Stimulated activated CD4-positive, alpha-beta T cell treated with anti-CD3 and anti-CD28 coated beads, Interleukin-2, amount 100 ng/mL, for 48 hours (primary cell): ENCODE measurements at regions not wholly inside any gene's neighbourhood (a gene's known extent, or its start where the extent isn't known, plus 50 kb on each side); places are given as distances from the start of the nearest gene placed in this dataset.

Experiments
- DNase-seq, 2 donors: peaks; one replicate each; pipeline ENCODE4 v3.0.0-alpha.2; 2020

DNA sequence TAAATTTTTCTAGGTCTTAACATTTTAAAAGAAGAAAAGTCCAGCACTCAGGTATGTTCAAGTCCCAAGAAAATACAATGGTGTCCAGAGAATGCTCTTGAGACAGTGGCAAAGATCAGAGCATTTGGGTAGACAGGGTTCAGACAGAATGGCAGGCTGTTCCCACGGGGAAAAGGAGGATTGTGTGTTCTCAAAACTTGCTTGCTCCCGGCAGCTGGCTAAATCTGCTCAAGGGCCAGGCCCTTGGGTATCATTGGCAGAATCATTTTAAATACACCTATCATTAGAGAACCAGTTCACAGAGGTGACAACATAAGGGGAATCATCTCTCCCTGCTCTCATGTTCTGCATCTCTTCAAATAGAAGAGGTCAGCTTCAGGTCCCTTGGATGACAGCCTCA, 456.3 kb downstream of the DTHD1 start:
- no peak for DNase-seq

DNA sequence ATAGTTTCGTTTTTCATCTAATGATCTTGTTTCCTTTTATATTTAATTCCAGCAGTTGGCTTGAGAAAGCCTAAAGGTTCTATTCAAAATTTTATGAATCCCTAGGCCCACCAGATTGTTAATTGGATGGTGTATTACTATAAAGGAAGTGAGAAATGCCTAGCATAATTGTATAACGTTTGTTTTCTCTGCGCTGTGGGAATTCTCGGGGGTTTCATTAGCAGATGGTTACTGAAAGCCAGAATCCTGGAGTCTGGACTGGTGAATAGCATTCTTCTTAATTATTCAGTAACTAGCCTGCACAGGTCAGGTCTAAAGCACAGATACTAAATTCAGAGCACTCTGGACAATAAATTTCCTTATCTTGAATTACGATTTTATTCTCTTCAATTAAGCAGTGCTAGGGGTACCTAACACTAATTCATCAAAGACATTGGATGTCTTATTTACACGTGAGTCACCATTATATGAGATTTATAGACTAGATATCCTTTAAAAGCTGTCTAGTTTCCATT, 459.4 kb downstream of the DTHD1 start:
- no peak for DNase-seq

DNA sequence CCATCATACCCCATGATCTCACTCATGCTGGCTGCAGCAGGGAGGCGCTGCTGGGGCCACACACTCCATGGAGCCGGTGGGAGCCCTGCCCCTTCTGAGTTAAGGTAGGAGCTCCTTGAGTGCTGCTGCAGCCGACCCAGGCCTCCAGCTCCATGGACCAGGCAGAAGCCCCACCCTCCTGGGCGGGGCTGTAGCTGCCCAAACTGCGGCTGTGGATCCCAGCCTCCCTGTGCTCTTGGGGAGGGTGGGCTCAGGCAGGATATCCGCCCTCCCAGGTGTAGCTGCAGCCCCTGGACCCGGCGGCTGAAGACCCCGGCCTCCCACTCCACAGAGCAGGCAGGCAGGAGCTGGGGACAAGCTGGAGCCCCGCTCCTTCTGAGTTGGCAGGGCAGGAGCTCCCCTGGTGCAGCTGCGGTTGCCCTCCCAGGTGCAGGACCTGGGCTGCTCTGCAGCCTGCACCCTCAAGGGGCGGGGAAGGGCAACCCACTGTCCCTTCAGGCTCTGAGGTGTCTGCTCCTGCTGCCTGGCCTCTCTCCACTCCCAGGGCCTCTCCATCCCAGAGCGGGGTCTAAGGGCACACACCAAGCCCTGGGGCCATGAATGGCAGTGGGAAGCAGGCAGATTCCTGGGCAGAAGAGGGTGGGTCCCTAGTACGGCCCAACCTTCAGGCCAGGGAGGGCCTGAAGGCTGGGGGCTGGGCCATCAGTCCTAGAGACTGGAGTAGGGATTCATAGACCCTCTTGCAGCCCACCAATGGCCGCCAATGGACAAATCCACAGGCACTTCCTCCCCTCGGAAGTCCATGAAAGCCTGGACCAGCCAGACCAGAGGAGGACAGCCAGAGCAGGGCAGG, 466.1 kb downstream of the DTHD1 start:
- DNase-seq = no peak

DNA sequence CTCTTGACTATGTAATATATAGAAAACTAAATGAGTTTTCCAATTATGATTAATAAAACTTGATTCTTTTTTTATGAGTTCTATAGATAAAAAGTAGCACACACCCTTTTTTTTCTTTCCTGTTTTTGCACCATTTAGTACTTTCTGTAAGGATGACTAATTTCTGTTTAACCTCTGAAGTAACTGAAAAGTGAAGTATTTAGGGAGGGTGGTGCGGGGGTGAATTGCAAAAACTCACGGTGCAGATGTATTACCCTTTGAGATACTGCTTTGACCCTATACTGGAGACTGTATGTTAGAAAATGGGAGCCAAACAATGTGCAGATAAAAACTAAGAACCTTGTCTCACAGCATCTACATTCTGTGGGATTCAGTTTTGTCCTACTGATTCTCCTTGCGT, 471.6 kb downstream of the DTHD1 start:
- no peak for DNase-seq

DNA sequence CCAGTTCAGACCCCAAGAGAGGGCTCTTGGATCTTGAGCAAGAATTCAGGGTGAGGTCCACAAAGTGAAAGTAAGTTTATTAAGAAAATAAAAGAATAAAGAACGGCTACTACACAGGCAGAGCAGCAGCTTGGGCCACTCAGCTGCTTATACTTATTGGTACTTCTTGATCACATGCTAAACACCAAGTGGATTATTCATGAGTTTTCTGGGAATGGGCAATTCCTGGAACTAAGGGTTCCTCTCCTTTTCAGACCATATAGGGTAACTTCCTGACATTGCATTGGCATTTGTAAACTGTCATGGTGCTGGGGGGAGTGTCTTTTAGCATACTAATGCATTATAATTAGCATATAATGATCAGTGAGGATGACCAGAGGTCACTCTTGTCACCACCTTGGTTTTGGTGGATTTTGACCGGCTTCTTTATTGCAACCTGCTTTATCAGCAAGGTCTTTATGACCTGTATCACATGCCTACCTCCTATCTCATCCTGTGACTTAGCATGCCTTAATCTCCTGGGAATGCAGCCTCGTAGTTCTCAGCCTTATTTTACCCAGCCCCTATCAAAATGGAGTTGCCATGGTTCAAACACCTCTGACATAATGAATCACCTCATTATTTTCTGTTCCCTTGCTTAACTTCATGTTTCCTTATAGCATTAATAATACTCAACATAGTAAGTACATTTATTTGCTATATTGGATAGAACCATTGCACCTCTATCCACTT, 476.3 kb downstream of the DTHD1 start:
- DNase-seq = no peak

DNA sequence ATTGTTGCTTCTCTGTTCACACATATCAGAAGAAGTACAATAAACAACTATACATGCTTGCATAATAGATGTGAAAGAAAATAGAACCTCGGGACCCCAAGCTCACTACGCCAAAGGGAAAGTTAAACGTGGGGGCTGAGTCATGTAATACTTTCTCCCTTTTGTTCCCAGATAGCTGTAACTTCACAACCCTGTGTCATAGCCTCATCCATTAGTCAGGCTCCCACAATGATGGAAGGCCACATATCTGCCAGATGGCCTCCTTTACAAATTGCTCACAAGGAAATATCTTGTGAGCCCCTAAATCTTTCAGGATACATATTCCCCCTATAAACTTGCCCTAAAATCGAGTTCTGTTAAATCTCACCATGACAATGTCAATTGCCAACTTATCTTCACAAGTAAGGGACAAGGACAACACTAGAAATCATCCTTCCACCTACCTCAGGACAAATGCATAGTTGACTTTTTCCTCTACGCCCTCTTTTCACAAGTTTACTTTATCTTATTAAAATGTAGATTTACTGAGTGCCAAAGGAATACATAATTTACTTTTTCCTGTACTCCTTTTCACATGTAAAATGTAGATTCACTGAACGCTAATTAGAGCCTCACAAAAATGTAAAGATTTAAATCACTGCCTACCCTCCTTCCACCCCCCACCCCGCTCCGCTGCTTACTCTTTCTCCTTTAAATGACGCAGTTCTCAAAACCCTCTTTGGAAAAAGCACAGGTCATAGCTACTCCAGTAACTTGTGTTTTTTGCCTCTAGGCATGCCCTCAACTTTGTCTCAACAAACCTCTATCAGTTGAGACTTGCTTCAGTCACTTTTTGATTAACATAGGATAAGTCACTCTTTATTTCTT, 477.1 kb downstream of the DTHD1 start:
- no peak for DNase-seq

DNA sequence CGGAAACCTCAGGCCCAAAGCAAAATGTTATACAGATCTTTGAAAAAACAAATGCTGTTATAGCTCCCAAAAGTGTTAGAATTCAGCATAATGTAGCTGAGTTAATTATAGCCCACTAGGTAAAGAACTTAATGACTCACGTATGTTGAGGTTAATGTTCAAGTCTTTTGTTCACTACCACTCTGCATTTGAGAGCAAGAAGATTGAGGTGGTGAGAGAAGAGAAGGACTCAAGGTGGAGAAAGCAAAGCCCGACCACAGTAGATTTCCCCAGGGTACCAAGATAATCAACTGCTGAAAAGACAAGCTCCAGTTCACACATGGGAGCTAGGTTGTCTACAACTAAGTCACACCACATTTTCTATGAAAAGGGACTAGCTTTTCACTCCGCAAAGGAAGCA, 480.2 kb downstream of the DTHD1 start:
- DNase-seq = no peak

DNA sequence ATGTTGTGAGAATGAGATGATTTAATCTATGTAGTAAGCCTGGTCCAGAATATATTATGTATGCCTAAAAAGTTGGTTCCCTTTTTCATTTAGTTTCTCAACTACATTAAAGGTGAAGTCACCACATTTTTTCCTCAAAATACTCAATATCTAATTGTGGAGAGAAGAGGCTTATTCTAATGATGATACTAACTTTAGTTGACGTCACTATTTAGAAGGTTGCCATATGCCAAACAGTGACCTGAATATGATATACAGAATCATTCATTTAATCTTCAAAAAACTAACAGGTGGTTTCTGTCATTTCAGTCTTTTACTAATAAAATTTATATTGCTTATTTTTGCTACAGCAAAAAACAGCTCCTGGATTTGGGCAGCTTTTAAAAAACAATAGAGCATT, 480.7 kb upstream of the NWD2 start:
- DNase-seq = no peak

DNA sequence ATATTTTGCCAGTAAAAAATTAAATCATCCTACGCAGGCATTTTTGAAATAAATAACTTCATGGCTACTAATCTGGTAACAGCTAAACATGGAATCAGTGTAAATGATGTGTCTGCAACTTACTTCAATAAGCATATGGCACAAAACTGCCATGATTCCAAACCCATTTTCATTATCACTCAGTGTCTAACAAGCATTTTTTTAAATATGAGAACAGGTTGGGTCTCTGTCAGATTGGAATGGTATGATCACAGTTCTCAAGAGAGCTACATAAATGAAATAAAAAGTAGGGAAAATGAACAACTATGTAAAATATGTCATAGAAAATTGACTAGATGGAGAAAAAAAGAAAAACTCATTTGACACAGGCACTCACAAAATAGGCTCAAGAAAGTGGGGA, 476.9 kb upstream of the NWD2 start:
- no peak for DNase-seq

DNA sequence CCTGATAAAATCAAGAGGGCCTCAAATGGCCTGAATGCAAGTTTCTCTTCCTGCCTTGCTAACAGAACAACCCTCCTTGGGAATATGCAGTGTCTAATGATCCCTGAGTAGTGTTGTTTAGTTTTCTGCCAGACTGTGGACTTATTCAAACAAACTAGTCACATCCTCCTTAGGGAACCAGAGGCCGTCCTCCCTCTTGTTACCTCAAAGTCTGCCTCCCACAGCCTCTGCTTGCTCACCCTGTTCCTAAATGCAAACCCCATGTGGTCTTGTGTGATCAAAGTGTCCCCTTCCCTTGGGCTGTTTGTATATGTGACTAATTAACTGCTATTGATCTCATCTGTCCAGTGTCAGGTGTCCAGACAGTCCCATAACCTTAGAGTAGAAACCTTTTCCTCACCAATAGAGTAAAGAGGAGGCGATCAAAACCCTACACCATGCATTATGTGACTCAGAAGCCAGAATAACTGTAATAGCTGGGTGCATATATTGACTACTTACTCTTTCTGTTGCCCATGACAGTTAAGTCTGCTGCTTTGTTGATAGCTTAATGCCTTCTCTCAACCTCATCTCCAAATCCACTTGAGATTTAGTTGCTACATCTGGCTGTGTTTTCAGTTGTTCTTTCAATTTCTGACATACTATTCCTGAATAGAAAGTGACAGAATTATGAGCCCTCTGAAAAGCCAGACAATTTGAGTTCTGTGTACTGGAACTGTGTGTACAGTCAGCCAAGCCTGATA, 473.0 kb upstream of the NWD2 start:
- no peak for DNase-seq

DNA sequence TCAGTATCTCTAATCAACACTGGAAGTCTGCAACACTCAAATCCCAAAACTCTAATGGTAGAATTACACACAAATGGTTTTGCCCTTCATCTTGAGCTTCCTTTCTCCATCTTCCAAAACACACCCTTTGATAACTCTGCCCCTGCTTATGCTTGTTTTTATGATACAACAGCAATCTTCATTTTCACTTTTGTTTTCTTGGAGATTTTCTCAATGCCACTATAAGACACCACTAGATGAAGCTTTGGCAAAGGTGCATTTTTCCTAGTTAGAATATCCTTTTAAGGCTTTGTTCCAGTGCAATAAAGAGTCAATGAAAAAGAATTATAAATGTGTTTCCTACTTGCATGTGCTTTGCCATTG, 472.4 kb upstream of the NWD2 start:
- no peak for DNase-seq

DNA sequence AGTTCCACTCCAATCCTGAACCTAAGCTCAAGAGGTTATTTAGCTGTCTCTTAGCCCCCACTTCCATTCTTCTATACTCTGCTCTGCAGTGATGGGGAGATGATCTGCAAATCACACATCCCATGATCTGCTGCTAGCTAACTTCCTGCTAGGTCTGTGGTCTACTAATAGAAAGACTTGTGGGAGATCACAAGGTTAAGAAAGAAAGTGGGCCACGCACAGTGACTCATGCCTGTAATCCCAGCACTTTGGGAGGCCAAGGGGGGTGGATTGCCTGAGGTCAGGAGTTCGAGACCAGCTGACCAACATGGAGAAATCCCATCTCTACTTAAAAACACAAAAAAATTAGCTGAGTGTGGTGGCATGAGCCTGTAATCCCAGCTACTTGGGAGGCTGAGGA, 471.1 kb upstream of the NWD2 start:
- no peak for DNase-seq

DNA sequence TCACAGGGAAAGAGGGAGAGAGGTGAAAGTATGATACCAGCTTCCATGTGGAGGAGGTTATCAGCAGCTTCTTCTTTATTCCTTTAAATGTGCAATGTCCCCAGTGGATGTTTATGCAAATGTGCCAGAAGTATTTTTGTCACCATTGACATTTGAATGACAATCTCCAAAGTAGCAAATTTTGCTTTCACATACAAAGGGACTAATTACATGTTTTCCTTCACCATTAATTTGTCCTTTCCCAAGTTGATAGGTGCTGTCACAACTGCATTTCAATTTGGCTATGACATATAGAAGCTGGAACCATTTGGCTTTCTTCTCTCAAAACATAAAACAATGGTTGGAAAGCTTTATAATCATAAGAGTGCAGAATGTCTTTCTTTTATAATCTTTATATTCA, 469.0 kb upstream of the NWD2 start:
- DNase-seq = no peak

DNA sequence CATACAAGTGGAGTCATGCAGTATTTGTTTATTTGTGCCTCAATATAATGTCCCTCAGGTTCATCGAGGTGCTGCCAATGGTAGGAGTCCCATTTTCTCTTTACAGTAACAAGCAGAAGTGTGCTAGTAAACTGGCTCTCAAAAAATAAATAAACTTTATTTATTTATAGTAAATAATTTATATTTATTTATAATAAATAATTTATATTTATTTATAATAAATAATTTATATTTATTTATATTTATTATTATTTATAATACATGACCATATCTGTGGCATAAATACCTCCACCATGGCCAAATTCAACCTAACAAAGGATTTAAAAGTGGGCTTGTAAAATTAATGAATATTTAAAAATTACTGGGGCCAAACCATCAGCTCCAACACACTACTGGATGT, 464.9 kb upstream of the NWD2 start:
- DNase-seq = no peak

DNA sequence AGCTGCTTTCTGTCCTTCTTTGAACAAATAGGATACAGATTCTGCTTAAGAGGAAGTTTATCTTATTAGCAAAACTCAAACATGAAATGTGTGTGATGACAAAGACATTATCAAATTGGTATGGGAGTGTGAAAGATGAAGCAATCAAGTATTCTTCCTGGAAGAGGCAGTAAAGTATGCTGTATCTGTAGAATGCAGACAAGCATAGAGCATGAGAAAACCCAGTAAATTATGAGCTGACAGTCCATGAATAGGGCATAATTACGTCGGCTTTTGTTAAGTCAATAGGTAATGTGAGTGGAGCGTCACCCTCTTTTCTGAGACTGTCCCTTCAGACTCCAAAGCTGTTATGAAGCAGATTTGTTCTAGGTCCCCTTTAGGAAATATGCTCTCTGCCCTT, 458.6 kb upstream of the NWD2 start:
- DNase-seq = no peak

DNA sequence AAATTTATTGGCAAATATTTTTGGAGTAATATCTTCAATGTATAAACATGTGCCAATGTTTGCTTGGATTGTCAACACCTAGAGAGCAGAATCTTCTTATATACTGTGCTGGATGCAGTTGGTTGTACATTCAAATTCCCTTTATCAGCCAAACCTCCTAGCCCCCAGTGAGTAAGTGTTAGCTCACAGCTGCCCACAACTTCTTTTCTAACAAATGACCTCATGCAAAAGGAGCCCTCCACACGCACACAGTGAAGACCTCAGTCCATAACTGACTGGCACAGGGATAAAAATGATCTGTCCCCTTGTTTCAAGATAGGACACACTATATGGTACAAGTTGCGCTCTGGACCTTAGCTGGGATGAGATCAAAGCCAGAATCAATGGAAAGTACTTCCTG, 458.0 kb upstream of the NWD2 start:
- DNase-seq = no peak

DNA sequence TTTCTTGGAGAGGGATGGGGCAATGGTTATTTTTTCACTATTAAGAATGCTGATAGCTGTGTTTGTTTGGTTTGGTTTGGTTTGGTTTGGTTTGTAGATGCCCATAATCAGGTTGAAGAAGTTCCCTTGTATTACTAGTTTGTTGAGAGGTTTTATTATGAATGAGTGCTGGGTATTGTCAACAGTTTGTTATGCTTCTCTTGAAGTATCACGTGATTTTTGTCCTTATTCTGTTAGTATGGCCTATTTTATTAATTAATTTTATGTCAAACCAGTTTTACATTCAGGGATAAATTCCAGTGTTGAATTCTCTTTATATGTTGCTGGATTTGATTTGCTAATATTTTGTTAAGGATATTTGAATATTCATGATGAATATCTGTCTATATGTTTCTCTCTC, 449.8 kb upstream of the NWD2 start:
- DNase-seq = no peak

DNA sequence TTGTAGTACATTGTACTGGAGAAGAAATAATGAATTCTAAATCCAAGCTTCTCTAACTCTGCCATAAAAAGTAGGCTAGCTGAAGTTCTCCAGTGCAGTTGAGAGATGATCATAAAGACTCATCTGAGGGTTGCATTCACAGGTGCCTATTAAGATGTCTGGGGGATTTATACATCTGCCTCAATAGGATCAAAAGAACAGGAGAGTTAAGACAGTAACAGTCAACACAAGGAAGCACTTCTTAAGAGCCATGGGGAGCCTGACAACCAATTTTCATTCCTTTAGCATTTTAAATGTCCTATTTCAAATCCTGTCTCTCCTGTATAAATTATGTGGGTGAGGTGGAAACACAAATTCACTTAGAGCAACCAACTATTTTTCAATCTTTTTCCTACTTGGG, 432.4 kb upstream of the NWD2 start:
- no peak for DNase-seq

DNA sequence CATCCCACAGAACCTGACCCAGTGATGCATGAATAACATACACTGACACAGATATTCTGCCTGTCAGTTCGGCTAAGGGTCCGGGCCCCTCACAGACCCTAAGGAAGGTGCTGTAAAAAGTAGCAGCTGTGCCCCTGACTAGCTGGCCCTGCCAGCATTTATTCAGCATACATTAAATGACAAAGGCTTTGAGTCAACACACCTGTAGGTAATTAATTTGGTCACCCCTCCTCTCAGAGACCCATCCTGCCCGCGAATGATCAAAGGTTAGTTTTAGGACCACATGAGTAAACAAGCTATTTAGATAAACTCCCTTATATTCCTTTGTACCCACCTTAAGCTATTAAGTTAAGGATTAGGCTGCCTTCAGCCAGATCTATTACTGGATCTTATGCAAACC, 429.0 kb upstream of the NWD2 start:
- no peak for DNase-seq

DNA sequence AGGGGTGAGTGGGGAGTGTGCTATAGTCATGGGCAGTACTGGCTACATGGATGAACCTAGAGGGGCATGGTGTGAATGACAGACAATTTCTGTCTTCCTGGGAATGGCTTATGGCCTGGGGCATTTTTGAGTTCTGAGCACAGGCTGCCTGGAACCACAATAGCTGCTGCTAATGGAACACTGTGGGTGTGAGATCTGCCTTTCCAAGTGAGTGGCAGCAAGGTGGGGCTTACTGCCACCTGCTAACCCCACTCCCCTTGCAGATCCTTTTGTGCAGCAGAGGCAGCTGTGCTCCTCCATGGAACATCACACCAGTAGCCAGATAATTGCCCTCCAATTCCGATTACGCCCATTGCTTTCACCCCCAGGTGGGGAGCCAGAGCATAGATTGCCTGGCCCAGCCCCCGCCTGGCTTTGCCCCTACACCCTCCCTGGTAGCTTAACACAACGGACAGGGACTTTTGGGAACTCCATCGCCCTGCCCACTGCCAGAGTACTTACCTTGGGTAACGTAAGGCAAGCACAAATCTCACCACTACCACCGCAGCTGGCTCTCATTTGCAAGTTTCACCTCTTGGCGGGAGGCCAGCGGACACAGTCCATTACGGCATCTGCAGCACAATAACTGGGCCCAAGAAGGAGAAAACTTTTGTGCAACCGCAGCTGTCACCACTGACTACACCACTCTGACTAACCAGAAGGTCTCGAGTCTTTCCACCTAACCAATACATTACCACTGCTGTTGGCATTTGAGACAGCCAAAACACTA, 421.2 kb upstream of the NWD2 start:
- DNase-seq = no peak

DNA sequence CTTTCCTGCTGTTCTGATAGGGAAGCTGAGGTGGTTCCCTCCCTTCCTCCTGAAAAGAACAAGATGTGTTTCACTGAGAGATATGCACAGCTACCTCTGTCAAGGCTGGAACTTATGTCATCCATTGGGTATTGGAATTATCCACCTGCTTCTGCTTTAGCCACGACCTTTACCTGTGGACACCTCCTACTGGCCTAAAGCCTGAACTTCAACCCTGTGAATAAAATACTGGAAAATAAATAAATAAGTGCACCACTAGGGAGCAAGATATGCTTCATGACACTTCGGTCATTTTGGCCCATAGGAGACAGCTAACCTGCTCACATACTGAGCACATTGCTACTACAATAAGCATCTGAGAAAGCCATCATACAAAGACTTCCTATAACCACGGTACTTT, 419.9 kb upstream of the NWD2 start:
- DNase-seq = no peak

DNA sequence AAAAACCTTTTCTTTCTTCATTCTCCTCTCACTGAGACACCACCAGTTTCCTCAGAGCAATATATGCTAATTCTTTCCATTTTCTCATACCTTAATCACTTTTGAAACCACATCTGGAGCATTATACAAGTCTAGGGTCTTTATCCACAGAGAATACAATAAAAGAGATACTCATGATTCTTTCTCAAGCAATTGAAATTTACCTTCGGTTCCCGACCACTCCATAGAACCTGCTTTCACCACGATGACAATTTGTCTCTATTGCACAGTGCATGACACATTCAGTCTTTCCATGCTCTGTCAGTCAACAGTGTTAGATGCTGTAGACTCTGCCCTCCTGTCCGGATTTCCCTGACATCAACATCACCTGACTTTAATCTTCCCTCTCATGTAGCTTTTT, 409.3 kb upstream of the NWD2 start:
- no peak for DNase-seq
